AG04449 (cell line): ENCODE measurements at regions not wholly inside any gene's neighbourhood (a gene's known extent, or its start where the extent isn't known, plus 50 kb on each side); places are given as distances from the start of the nearest gene placed in this dataset.

ENCODE experiments used
- CTCF ChIA-PET: fragments of 350-600 bp; formaldehyde crosslinking; extraction: SDS; loops from one replicate; lab custom pipeline; 2021; ENCODE audit warnings: antibody characterized with exemption; lab: Yijun Ruan, JAX
- POLR2A ChIA-PET: fragments of 400-600, 350-600 bp; formaldehyde crosslinking; extraction: SDS; loops from one replicate; lab custom pipeline; 2020; ENCODE audit warnings: antibody characterized with exemption, inconsistent platforms; lab: Yijun Ruan, JAX
- DNase-seq: peaks from one replicate; pipeline ENCODE4 v3.0.0-alpha.2; 2010; ENCODE audit warnings: low read depth, low spot score
- H3K4me3 ChIP-seq: 2 replicates; pipeline ENCODE4 v1.5.1; 2011; ENCODE audit warnings: low read depth, mild to moderate bottlenecking, control low read depth, low read length
- CTCF ChIP-seq: IDR thresholded peaks from one replicate; pipeline ENCODE4 v1.5.1; 2011; ENCODE audit warnings: mild to moderate bottlenecking, moderate library complexity, low read length, control low read depth, inconsistent platforms; ENCODE audit not compliant: insufficient read depth; ENCODE audit errors: missing control alignments

- ChIA-PET POLR2A (no interaction called here), CTCF (interaction anchor here (1.6 kb wide), 2 partner anchors 14 to 18 kb away, joined by 4 to 5 read pairs; no protein-coding TSS in a partner anchor)
- no peak overlapping the region for H3K4me3 ChIP-seq
- DNase-seq, result no peak
- no peak for TF ChIP-seq CTCF
These were observed 176.3 kb downstream of the MACROH2A1 start for GRCh38 chr5:135222771-135223170.

GRCh38 chr5:135222171-135222681, 176.8 kb downstream of the MACROH2A1 start:
- CTCF ChIA-PET, result interaction anchor here (1.0 to 1.6 kb wide), 4 partner anchors 9 to 23 kb away, joined by 3 to 5 read pairs (median 4); no protein-coding TSS in a partner anchor
- H3K4me3 ChIP-seq, result no peak overlapping the region
- POLR2A ChIA-PET, result no interaction called here
- no peak for TF ChIP-seq CTCF
- no peak for DNase-seq

GRCh38 chr5:135221696-135222095, 177.3 kb downstream of the MACROH2A1 start:
- H3K4me3 ChIP-seq, result no peak overlapping the region
- no peak for TF ChIP-seq CTCF
- DNase-seq, result no peak
- CTCF ChIA-PET, result interaction anchor here (1.0 to 1.6 kb wide), 3 partner anchors 9 to 24 kb away, joined by 3 to 4 read pairs (median 4); no protein-coding TSS in a partner anchor
- POLR2A ChIA-PET, result no interaction called here

- CTCF ChIA-PET, result interaction anchor here (1.2 kb wide), 1 partner anchor 8 kb away, joined by 4 read pairs; no protein-coding TSS in a partner anchor
- H3K4me3 ChIP-seq, result no peak overlapping the region
- no peak for DNase-seq
- POLR2A ChIA-PET, result interaction anchor here (0.7 kb wide), 1 partner anchor 82 kb away, joined by 3 read pairs; no protein-coding TSS in a partner anchor
- no peak for TF ChIP-seq CTCF
These were observed 177.9 kb downstream of the MACROH2A1 start for GRCh38 chr5:135221187-135221473.

GRCh38 chr5:135220394-135221186, 178.4 kb downstream of the MACROH2A1 start:
- CTCF ChIA-PET, result no interaction called here
- H3K4me3 ChIP-seq, result no peak overlapping the region
- POLR2A ChIA-PET, result interaction anchor here (0.7 kb wide), 1 partner anchor 81 kb away, joined by 3 read pairs; no protein-coding TSS in a partner anchor
- no peak for DNase-seq
- TF ChIP-seq CTCF, result no peak

- no peak for DNase-seq
- H3K4me3 ChIP-seq, result no peak overlapping the region
- ChIA-PET CTCF (interaction anchor here (1.0 to 2.5 kb wide), 2 partner anchors 10 kb away, joined by 3 to 10 read pairs; no protein-coding TSS in a partner anchor), POLR2A (no interaction called here)
- TF ChIP-seq CTCF, result no peak
These were observed 179.2 kb downstream of the MACROH2A1 start for GRCh38 chr5:135219868-135220267.
